Nephron progenitor cell (in vitro differentiated cells): ENCODE measurements at regions not wholly inside any gene's neighbourhood (a gene's known extent, or its start where the extent isn't known, plus 50 kb on each side); places are given as distances from the start of the nearest gene placed in this dataset.

ENCODE experiments used
- DNase-seq: peaks from one replicate; pipeline ENCODE4 v3.0.0; 2021
- H3K27ac Mint-ChIP-seq: 2 replicates; pipeline ENCODE4 v1.8.0; 2021; ENCODE audit warnings: mild to moderate bottlenecking, moderate library complexity, mixed read lengths
- H3K27me3 Mint-ChIP-seq: 2 replicates; pipeline ENCODE4 v1.8.0; 2021; ENCODE audit warnings: mild to moderate bottlenecking, low read depth, mixed read lengths; ENCODE audit not compliant: poor library complexity
- H3K36me3 Mint-ChIP-seq: 2 replicates; pipeline ENCODE4 v1.8.0; 2021; ENCODE audit warnings: low read depth, mixed read lengths
- H3K4me1 Mint-ChIP-seq: 2 replicates; pipeline ENCODE4 v1.8.0; 2021; ENCODE audit warnings: mixed read lengths
- H3K4me3 Mint-ChIP-seq: 2 replicates; pipeline ENCODE4 v1.8.0; 2021; ENCODE audit warnings: mild to moderate bottlenecking, moderate library complexity, mixed read lengths
- H3K9me3 Mint-ChIP-seq: 2 replicates; pipeline ENCODE4 v1.8.0; 2021; ENCODE audit warnings: mild to moderate bottlenecking, moderate library complexity, mixed read lengths
- CTCF ChIP-seq: fragments of 200-600 bp; sonication (generic); IDR thresholded peaks from 2 replicates; pipeline ENCODE4 v1.5.0; 2021; ENCODE audit warnings: antibody characterized with exemption

- Mint-ChIP-seq H3K27me3 (no peaks in the 10 kb centered on the region), H3K36me3 (no peaks in the 10 kb centered on the region), H3K27ac (peak overlapping the region; percentile 15), H3K4me1 (no peaks in the 10 kb centered on the region), H3K9me3 (no peaks in the 10 kb centered on the region), H3K4me3 (no peak overlapping the region)
- DNase-seq: no peak
- TF ChIP-seq CTCF: no peak
Measured at GRCh38 chr10:61559615-61560014, 103.1 kb upstream of the CABCOCO1 start.

GRCh38 chr10:61558188-61558587, 104.5 kb upstream of the CABCOCO1 start:
- Mint-ChIP-seq H3K4me3 (no peak overlapping the region), H3K4me1 (no peaks in the 10 kb centered on the region), H3K27me3 (no peaks in the 10 kb centered on the region), H3K9me3 (no peaks in the 10 kb centered on the region), H3K36me3 (no peaks in the 10 kb centered on the region), H3K27ac (no peak overlapping the region)
- TF ChIP-seq CTCF: no peak
- no peak for DNase-seq

- Mint-ChIP-seq H3K27ac (no peak overlapping the region), H3K9me3 (no peaks in the 10 kb centered on the region), H3K4me3 (no peak overlapping the region), H3K36me3 (no peaks in the 10 kb centered on the region), H3K4me1 (no peaks in the 10 kb centered on the region), H3K27me3 (no peaks in the 10 kb centered on the region)
- DNase-seq: no peak
- TF ChIP-seq CTCF: no peak
Measured at GRCh38 chr10:61554925-61555324, 101.7 kb upstream of the TMEM26 start.

- H3K27me3 Mint-ChIP-seq: peaks cover 6% of the 10 kb centered on the region
- H3K4me1 Mint-ChIP-seq: no peaks in the 10 kb centered on the region
- no peak overlapping the region for H3K27ac Mint-ChIP-seq
- no peak for DNase-seq
- no peaks in the 10 kb centered on the region for H3K9me3 Mint-ChIP-seq
- no peak overlapping the region for H3K4me3 Mint-ChIP-seq
- H3K36me3 Mint-ChIP-seq: no peaks in the 10 kb centered on the region
- no peak for TF ChIP-seq CTCF
Measured at GRCh38 chr10:61549861-61550260, 96.7 kb upstream of the TMEM26 start.

- Mint-ChIP-seq H3K4me1 (no peaks in the 10 kb centered on the region), H3K27ac (no peak overlapping the region), H3K36me3 (no peaks in the 10 kb centered on the region), H3K4me3 (no peak overlapping the region), H3K9me3 (no peaks in the 10 kb centered on the region), H3K27me3 (peaks cover 12% of the 10 kb centered on the region)
- no peak for DNase-seq
- TF ChIP-seq CTCF: no peak
Measured at GRCh38 chr10:61548364-61548763, 95.2 kb upstream of the TMEM26 start.

GRCh38 chr10:61547297-61547696, 94.1 kb upstream of the TMEM26 start:
- H3K27ac Mint-ChIP-seq: no peak overlapping the region
- peaks cover 12% of the 10 kb centered on the region for H3K27me3 Mint-ChIP-seq
- no peaks in the 10 kb centered on the region for H3K36me3 Mint-ChIP-seq
- H3K9me3 Mint-ChIP-seq: no peaks in the 10 kb centered on the region
- DNase-seq: no peak
- no peak for TF ChIP-seq CTCF
- H3K4me1 Mint-ChIP-seq: peaks cover 3% of the 10 kb centered on the region
- H3K4me3 Mint-ChIP-seq: no peak overlapping the region
